Esophagus squamous epithelium (tissue), 4 donors: ENCODE measurements at regions not wholly inside any gene's neighbourhood (a gene's known extent, or its start where the extent isn't known, plus 50 kb on each side); places are given as distances from the start of the nearest gene placed in this dataset.

Experiments used
- CTCF ChIP-seq, 6 experiments: fragments of 450-650 bp in 4 of 6; fragments of 200-600 bp in 2 of 6; sonication (generic) in 2 of 6; IDR thresholded peaks; one replicate each; pipeline ENCODE4 v1.5.1; 2016 to 2019; ENCODE audit warnings: antibody characterized with exemption in 6 of 6, mild to moderate bottlenecking in 4 of 6, moderate library complexity in 4 of 6
- POLR2A ChIP-seq, 4 donors: fragments of 450-650 bp; IDR thresholded peaks; one replicate each; pipeline ENCODE4 v1.6.1; 2017; ENCODE audit warnings: antibody characterized with exemption in 4 of 4, mild to moderate bottlenecking in 4 of 4, moderate library complexity in 3 of 4

DNA sequence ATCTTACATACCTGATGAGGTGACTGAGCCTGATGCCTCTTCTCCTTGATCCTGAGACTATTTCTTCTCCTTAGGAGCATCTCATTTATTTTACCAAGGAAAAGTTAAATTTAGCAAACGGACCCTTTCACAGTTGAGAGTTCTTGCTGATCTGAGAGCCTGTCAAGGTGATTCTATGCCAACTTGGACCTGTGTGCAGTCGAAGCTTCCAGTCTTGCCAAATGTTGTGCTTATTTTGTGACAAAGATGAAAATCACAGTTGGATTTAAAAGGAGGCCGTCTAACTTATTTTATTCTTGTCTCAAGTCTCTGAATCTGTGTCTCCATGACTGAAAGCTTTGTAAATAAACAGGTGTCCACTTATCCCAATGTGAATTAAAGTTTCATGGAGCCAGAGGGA, 296.3 kb upstream of the EPHA3 start:
- TF ChIP-seq CTCF (IDR thresholded peaks at IDR 0.05) (no peak), POLR2A (IDR thresholded peaks at IDR 0.05) (no peak)
